ENCODE measurements at regions not wholly inside any gene's neighbourhood (a gene's known extent, or its start where the extent isn't known, plus 50 kb on each side); places are given as distances from the start of the nearest gene placed in this dataset.

- Histone ChIP-seq H3K79me2 (ENCODE audit: control insufficient read depth, insufficient read depth, low read length) (no peaks in the 10 kb centered on the region), H3K4me2 (ENCODE audit: insufficient read depth, low read length) (no peak overlapping the region), H3K4me3 (no peak overlapping the region), H3K4me1 (replicated peaks in 1 of 2; ENCODE audit: control insufficient read depth in 2 of 2, insufficient read depth in 2 of 2, low read length in 2 of 2) (no peaks in the 10 kb centered on the region), H3K27ac (ENCODE audit: extremely low read depth, low read depth, low read length) (no peak overlapping the region), H3K36me3 (ENCODE audit: control insufficient read depth, insufficient read depth, low read length) (no peaks in the 10 kb centered on the region), H3K9me1 (ENCODE audit: control insufficient read depth, insufficient read depth, low read length) (no peaks in the 10 kb centered on the region), H4K20me1 (replicated peaks; ENCODE audit: control insufficient read depth, insufficient read depth, low read length) (no peaks in the 10 kb centered on the region), H3K9ac (ENCODE audit: insufficient read depth in 1 of 2, low read depth in 2 of 2, low read length in 2 of 2) (no peak overlapping the region), H3K9me3 (replicated peaks; ENCODE audit: control insufficient read depth, insufficient read depth, low read depth, low read length) (peaks cover 2% of the 10 kb centered on the region), H2AFZ (ENCODE audit: low read depth, low read length) (no peak overlapping the region), H3K27me3 (ENCODE audit: control insufficient read depth in 2 of 2, insufficient read depth in 2 of 2, low read length in 2 of 2) (no peaks in the 10 kb centered on the region)
- ChIA-PET CTCF (ENCODE audit: low intra/inter-chr PET ratio) (no interaction called here), POLR2A (no interaction called here)
- ATAC-seq (no peak), DNase-seq (ENCODE audit: extremely low read depth in 1 of 4, low spot score in 3 of 4) (no peak), FAIRE-seq (no peak)
- TF ChIP-seq ZNF398 (CRISPR knock-in tag; IDR thresholded peaks at IDR 0.05) (no peak), ZNF3 (CRISPR knock-in tag; IDR thresholded peaks at IDR 0.05) (no peak), BCLAF1 (IDR thresholded peaks at IDR 0.05; ENCODE audit: borderline replicate concordance in 1 of 2, control insufficient read depth in 1 of 2, low read depth in 2 of 2, low read length in 1 of 2) (no peak), SPI1 (IDR thresholded peaks at IDR 0.05; ENCODE audit: borderline replicate concordance, low read depth, low read length) (no peak), SP1 (CRISPR knock-in tag; IDR thresholded peaks at IDR 0.05) (no peak), CEBPB (tag; IDR thresholded peaks at IDR 0.05) (no peak), TSC22D4 (tag; IDR thresholded peaks at IDR 0.05) (no peak), ZNF57 (CRISPR knock-in tag; IDR thresholded peaks at IDR 0.05) (no peak), GMEB1 (CRISPR knock-in tag; IDR thresholded peaks at IDR 0.05) (no peak)
- WGBS (ENCODE audit: insufficient coverage, low coverage, missing lambda C conversion rate): 9% methylated on average over 1 of the region's 1 CpG
- intact Hi-C loops (cut with micrococcal nuclease): no loop called here
- in situ Hi-C loops (cut with MboI): no loop called here
- no TSS peak for BruUV-seq (replicated peaks)
Observed at GRCh38 chr9:103839197-103839596, 254.9 kb upstream of the SMC2 start.
